Right kidney (tissue), 1 donor: ENCODE measurements at regions not wholly inside any gene's neighbourhood (a gene's known extent, or its start where the extent isn't known, plus 50 kb on each side); places are given as distances from the start of the nearest gene placed in this dataset.

ENCODE experiments used
- DNase-seq: peaks from one replicate; pipeline ENCODE4 v3.0.0-alpha.2; 2016

- DNase-seq, result no peak
Measured at GRCh38 chr7:14962778-14963177, 60.2 kb upstream of the DGKB start.

GRCh38 chr7:14960721-14961120, 58.2 kb upstream of the DGKB start:
- DNase-seq, result no peak

GRCh38 chr7:14959339-14959738, 56.8 kb upstream of the DGKB start:
- DNase-seq, result no peak

GRCh38 chr7:14954035-14954434, 51.5 kb upstream of the DGKB start:
- no peak for DNase-seq
